Stimulated activated CD4-positive, alpha-beta T cell treated with anti-CD3 and anti-CD28 coated beads, Interleukin-4, amount 100 ng/mL, for 24 hours (primary cell): ENCODE measurements at regions not wholly inside any gene's neighbourhood (a gene's known extent, or its start where the extent isn't known, plus 50 kb on each side); places are given as distances from the start of the nearest gene placed in this dataset.

Source experiments
- DNase-seq: peaks from one replicate; pipeline ENCODE4 v3.0.0-alpha.2; 2020

DNA sequence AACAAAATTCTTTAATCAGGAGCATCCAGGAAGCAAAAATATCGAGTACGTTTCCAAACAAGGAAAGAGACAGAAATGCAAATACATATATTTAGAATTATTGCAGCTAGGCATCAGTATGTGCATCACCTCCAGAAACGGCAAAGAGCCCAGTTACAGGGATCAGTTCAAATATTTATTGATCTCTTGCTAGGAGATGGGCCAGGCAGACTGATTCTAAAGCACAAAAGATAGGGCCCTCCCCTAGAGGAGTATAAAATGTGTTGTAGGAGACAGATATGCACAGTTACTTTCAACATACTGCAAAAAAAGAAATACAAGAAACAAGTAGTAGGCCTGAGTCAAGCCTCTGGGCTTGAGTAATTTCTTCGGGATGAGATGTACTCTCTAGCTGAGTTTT, 80.7 kb upstream of the NHSL1 start:
- DNase-seq = no peak

DNA sequence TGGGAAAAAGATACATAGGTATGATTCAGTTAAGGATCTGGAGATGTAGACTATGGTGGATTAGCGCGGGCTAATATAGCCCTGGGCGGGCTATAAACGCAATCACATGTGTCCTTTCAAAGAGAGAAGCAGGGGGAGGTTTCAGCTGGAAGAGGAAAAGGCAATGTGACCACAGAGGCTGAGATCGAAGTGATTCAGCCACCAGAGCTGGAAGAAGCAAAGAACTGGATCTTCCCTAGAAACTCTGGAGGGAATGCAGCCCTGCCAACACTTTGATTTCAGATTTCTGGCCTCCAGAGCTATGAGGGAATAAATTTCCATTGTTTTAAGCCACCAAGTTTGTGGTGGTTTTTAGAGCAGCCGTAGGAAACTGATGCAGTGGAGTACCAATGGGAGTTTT, 81.5 kb upstream of the NHSL1 start:
- DNase-seq = no peak

DNA sequence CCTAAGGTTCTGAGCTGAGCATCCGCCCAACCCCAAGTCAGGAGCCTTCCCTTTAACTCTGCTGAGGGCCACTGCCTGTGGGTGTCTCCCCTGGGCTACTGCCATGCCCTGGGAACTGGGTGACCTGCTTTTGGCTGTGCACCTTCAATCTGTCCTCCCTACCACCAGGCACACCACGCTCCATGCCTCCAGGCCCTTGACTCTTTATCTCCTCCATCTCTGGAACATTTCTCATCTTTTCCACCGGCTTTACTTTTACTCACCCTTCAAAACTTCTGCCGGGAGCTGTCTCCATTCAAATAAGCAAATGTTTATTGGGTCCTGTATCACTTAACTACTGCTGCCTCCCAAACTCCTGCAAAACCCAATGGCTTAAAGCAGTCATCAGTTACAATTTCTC, 83.3 kb upstream of the NHSL1 start:
- no peak for DNase-seq

DNA sequence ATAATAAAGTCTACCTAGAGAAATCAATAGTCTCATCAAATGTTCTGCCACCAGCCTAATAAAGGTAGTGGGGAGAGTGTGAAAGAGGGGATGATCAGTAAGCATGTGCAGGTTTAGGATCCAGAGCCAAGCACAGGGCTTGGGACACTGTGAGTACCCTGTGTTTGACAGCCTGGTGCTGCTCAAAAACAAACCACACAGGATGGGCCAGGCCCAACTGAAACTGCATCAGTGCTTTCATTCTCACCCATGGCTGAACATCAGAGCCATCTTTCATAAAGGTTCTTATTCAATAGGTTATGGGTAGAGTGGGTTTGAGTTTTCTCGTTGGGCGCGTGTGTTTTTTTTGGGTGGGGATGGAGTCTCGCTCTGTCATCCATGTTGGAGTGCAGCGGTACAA, 87.3 kb upstream of the NHSL1 start:
- DNase-seq = no peak

DNA sequence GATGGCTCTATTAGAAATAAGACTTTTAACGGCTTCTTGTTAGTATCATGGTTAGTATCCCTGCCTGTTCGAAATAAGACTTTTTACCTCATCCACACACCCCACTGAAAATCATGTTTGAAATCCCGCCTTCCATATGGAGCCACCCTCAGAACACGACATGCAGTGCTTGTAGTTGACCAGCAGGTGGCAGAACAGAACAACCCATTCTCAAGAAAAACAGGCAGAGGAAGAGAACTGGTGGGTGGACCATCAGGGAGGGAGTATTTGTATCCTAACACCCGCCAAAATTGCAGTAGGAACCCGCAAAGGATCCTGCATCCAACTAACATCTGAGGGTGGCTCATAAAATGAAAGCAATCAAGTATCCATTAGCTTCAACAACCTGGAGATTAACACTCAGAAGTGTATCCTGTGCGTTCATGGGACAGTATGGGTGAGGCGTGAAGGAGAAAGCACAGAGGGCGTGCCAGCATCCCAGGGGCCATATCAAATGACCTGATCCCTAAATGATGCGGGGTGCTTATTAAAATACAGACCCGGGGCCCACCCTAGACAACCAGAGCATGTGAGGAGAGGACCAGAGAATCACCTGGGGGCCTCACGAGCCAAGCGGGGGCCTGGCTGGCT, 89.6 kb upstream of the NHSL1 start:
- peak; percentile 64 for DNase-seq

GRCh38 chr6:138590796-138591709, 91.8 kb upstream of the NHSL1 start:
- peak; percentile 49 for DNase-seq

GRCh38 chr6:138592749-138593123, 93.4 kb upstream of the NHSL1 start:
- no peak for DNase-seq

DNA sequence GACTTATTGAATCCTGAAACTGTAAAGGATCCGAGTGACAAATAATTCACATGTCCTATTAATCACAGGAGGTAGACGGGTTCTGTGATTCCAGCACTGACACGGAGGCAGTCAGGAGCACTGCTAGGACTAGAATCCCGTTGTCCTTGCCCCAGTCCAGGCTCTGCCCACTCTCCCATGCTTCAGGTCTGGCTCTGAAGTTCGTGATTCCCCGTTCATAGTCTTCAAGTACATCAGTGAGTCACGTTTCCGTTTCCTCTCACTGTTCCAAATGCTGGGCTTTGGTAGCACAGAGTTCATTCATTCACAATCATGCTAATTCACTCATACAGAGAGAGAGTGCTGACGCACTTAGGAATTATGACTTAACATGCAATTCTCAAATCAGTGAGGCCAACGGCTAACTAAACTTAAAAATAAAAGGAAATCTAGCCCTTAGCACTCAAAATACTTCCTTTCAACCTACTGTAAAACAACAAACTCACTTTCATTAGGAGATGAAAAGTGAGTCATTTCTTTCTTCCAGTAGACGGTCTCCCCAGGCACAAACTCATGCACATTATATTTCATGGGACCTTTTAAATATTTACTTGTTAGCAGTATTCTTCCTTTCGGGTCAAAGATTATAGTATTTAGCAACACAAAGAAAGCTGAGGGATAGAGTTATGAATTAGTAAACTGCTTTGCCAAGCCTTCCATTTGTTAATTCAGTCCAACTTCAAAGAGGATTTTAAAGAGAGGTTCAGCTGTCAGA, 94.0 kb upstream of the NHSL1 start:
- peak; percentile 59 for DNase-seq

DNA sequence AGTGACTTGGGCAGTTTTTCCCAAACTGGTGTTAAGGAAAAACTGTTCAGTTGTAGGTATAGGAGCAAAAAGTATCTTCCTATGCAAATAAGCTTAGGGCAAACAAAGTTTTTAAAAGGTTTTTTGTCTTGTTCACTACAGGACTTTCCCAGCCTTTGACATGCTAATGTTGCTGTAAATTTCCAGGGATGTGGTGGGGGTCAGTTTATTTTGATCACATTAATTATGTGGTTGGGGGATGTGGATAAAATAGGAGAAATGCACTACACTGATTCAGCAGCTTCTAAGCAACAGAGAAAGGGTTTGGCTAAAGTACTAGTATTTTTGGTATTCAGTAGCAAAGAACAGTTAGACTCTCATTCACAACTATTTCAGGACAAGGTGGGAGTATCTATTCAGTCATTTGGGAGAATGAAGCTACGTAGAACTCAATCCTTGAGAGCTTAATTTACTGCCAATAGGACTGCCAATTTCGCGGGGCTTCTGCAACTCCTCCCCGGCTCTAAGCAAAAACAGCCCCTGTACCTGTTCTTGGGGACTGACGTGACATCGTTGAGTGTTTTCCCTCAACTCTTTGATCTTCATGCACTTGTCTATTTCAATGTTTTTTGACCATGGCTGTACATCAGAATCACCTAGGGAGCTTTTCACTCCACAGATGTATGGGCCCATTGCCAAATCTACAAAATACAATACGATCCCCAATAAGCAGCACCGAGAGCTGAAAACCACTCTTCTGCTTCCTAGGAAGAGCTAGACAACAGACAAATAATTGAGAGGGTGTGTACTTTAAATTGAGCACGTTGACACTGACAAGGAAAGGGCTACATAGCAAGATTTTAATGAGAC, 94.8 kb upstream of the NHSL1 start:
- no peak for DNase-seq

DNA sequence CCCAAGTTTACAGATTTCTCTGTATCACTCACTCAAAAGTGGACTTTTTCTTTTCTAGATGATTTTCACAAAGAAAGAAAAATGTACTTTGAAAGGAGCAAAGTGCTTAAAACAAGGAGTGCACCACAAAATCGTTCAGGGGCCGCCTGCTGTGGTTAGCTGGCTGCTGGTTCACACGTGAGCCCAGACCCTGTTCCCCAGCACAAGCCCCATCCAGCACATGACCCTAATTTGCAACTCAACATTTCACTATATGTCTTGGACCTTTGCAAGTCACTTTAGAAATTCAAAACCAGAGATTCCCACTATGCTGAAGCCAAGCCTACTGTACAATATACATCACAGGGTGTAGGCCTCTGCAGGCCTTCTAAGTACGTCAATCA, 95.5 kb upstream of the NHSL1 start:
- DNase-seq = no peak

DNA sequence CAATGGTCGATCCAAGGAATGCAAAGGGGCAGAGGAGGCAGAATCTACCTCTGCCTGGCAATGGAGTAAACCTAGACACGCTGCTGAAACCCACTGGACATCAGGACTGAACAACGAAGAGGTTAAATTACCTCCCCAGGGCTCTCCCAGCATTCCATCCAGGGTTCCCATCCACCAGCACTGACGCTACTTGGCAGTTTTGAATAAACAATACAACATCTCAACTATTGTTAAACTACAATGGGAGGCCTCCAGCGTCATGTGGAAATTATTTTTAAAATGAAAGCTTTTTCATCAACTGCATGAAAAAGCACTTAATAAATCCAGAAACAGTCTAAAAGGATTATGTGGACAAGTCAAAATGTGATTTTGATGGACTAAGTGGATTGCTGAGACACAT, 96.8 kb upstream of the NHSL1 start:
- DNase-seq = no peak

GRCh38 chr6:138596591-138596990, 97.3 kb upstream of the NHSL1 start:
- no peak for DNase-seq

DNA sequence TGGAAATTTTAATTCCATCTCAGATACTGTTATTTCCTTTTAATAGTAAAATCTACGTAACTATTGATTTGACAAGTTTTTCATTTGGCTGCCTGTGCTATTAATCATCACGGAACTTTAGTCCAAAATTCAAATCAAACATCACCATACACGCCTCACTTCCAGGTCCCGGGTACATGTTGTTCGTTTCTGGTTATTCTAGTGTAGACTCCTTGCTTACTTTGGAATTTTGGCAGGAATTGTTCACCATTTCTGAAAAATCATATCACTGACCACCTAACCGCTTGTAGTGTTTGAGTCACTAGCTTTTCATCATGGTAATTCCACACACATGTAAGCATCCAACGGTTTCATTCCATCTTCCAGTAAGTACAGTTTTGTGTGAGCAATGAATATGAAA, 98.0 kb upstream of the NHSL1 start:
- no peak for DNase-seq

GRCh38 chr6:138598562-138599173, 99.4 kb upstream of the NHSL1 start:
- no peak for DNase-seq

DNA sequence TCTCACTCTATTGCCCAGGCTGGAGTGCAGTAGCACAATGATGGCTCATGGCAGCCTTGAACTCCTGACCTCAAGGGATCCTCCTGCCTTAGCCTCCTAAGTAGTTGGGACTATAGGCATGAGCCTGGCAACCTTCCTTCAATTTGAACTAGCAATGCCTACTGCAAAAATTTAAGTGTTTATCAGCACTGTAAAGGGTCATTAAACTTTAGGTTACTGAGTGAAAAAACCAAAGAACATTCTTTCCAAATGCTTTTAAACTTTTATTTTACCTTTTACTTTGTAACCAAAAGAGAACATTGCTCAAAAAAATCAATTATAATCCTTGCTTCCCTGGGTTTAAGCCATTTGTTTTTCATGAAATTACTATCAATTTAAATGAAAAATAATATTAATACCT, 101.0 kb upstream of the NHSL1 start:
- no peak for DNase-seq

- DNase-seq = no peak
Measured at GRCh38 chr6:138600726-138601125, 101.4 kb upstream of the NHSL1 start.

- DNase-seq = no peak
Measured at GRCh38 chr6:138601128-138601527, 101.8 kb upstream of the NHSL1 start.

GRCh38 chr6:138605958-138606357, 106.7 kb upstream of the NHSL1 start:
- no peak for DNase-seq

DNA sequence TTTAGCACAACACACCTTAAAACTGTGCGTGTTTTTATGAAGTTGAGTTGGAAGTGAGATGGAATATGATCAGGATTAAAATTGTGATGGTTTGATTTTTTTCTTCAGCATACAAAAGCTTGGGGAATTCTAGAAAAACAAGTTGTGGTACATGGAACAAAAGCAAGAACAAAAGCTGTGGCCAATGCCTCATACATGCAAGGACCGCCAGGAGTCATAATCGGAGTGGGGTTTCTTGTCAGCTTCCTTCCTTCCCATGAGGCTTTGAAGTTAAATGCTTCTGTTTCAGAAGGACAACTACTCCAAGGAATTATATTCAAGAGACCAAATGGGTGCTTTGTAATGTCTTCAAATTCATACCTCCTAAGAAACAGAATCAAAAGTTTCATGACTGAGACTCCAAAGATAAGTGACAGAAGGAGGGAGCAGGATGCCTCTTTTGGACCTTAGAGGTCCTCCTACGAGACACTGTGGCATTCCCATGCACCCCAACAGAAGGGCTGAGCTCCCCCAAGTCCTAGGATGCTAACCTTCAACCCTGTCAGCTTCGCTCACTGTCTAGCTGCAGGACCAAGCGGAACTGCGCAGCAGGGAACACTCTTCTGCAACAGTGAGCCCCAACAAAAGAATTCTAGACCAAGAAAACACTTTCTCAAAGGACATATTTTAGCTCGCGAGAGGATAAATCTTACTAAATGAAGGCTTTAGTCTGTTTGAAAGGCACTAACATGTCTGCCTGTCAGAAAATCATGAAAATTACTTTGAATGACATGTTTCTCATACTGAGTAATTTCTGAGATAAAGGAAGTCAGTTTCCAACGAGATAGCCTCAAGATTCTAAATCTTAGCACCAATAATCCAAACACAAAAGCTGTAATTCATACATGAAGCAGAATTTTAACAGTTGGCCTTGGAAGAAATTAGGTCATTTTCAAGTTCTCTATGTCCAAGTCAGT, 108.5 kb upstream of the NHSL1 start:
- no peak for DNase-seq

GRCh38 chr6:138608896-138609295, 109.6 kb upstream of the NHSL1 start:
- no peak for DNase-seq

- no peak for DNase-seq
Measured at GRCh38 chr6:138609801-138610430, 110.6 kb upstream of the NHSL1 start.
